ENCODE measurements at regions not wholly inside any gene's neighbourhood (a gene's known extent, or its start where the extent isn't known, plus 50 kb on each side); places are given as distances from the start of the nearest gene placed in this dataset.

GRCh38 chr9:111985315-111985714 is 88.7 kb downstream of the UGCG start:
- no peak for TF ChIP-seq Cebpa-rat (IDR thresholded peaks at IDR 0.05)
- Histone ChIP-seq H4K20me1 (no peaks in the 10 kb centered on the region), H3K27ac (peak overlapping the region; percentile 40), H3K36me3 (no peaks in the 10 kb centered on the region), H3K4me2 (peak overlapping the region; percentile 52), H3K9me3 (no peaks in the 10 kb centered on the region), H3K4me1 (peaks cover 39% of the 10 kb centered on the region), H3K9ac (no peak overlapping the region; the same call in 1 of the 2 replicates), H3K4me3 (no peak overlapping the region), H3K27me3 (no peaks in the 10 kb centered on the region)

GRCh38 chr9:111986035-111986556 is 89.5 kb downstream of the UGCG start:
- H3K4me1 ChIP-seq, result peaks cover 39% of the 10 kb centered on the region
- H3K9me3 ChIP-seq, result peaks cover 7% of the 10 kb centered on the region; the same call in 1 of the 2 replicates
- no peak overlapping the region for H3K27ac ChIP-seq
- H3K9ac ChIP-seq, result no peak overlapping the region
- H3K36me3 ChIP-seq, result no peaks in the 10 kb centered on the region
- H3K4me2 ChIP-seq, result no peak overlapping the region
- H3K27me3 ChIP-seq, result no peaks in the 10 kb centered on the region
- no peak for TF ChIP-seq Cebpa-rat (IDR thresholded peaks at IDR 0.05)
- H3K4me3 ChIP-seq, result no peak overlapping the region
- H4K20me1 ChIP-seq, result no peaks in the 10 kb centered on the region
